ENCODE measurements at regions not wholly inside any gene's neighbourhood (a gene's known extent, or its start where the extent isn't known, plus 50 kb on each side); places are given as distances from the start of the nearest gene placed in this dataset.
"Not testable (repeated sequence)": the region's sequence is repeated elsewhere in the genome, so short reads cannot be mapped to it uniquely, and the experiment has no call there.

DNA sequence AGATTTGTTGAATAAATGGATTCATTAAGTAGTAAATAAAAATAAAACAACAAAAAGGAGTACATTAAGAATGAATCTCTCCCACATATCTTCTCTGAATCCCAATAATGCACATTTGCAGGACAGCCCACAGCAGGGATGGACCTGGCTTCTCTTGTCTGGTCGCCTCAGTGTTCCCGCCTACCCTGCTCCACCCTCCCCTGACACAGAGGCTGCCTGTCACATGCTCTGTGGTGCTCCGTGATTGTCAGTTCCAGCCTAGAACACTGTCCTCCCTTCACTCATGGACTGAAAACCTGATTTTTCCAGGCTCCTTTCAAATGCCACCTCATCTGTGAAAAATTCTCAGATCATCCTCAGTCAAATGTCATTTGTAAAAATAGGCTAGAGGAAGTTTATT, 94.5 kb upstream of the GPR12 start:
- Histone ChIP-seq H3K27ac (ENCODE audit: low read depth, low read length, poor library complexity, severe bottlenecking) (no peak overlapping the region), H3K27me3 (replicated peaks; ENCODE audit: insufficient read depth, low read depth, low read length, poor library complexity) (peaks cover 38% of the 10 kb centered on the region), H3K4me3 (ENCODE audit: low read depth, low read length, poor library complexity, severe bottlenecking) (no peak overlapping the region), H3K9me3 (ENCODE audit: low read depth, low read length, poor library complexity, severe bottlenecking) (no peaks in the 10 kb centered on the region), H3K36me3 (ENCODE audit: insufficient read depth, low read length, poor library complexity, severe bottlenecking) (no peaks in the 10 kb centered on the region), H3K4me1 (ENCODE audit: insufficient read depth, low read length, poor library complexity, severe bottlenecking) (no peaks in the 10 kb centered on the region)
- no peak for DNase-seq (ENCODE audit: low spot score)
- BruUV-seq (replicated peaks): no TSS peak
- POLR2A ChIA-PET (ENCODE audit: low non-redundant PET): no interaction called here
- intact Hi-C loops (cut with micrococcal nuclease; ENCODE audit: unreplicated experiment): no loop called here
- CTCF ChIA-PET: no interaction called here
- TF ChIP-seq, protein P1, sequence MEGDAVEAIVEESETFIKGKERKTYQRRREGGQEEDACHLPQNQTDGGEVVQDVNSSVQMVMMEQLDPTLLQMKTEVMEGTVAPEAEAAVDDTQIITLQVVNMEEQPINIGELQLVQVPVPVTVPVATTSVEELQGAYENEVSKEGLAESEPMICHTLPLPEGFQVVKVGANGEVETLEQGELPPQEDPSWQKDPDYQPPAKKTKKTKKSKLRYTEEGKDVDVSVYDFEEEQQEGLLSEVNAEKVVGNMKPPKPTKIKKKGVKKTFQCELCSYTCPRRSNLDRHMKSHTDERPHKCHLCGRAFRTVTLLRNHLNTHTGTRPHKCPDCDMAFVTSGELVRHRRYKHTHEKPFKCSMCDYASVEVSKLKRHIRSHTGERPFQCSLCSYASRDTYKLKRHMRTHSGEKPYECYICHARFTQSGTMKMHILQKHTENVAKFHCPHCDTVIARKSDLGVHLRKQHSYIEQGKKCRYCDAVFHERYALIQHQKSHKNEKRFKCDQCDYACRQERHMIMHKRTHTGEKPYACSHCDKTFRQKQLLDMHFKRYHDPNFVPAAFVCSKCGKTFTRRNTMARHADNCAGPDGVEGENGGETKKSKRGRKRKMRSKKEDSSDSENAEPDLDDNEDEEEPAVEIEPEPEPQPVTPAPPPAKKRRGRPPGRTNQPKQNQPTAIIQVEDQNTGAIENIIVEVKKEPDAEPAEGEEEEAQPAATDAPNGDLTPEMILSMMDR (conservative IDR thresholded peaks at IDR 0.05; ENCODE audit: low read depth, low read length): no peak
- TF ChIP-seq EZH2 (IDR thresholded peaks at IDR 0.05; ENCODE audit: borderline replicate concordance, low read depth, low read length, poor library complexity, severe bottlenecking): no peak

DNA sequence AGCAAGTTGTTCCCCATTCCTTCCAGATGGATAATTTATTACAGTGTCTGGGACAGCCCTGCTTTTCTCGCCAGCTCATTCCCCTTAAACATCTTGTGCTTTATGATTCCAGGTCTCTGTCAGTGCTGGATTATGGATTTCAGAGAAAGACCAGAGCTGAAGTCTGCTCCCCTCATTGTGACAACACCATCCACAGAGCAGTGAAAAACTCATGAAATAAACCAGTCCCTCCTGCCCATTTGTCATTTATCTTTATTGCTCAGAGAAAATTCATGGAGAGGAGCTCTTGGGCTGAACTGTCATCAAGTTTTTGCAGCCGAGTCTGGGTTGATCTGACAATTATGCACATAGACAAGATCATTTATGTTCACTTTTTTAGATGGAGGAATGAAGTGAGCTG, 92.7 kb upstream of the GPR12 start:
- no TSS peak for BruUV-seq (replicated peaks)
- Histone ChIP-seq H3K27me3 (replicated peaks; ENCODE audit: insufficient read depth, low read depth, low read length, poor library complexity) (peaks cover 49% of the 10 kb centered on the region), H3K27ac (ENCODE audit: low read depth, low read length, poor library complexity, severe bottlenecking) (no peak overlapping the region), H3K9me3 (ENCODE audit: low read depth, low read length, poor library complexity, severe bottlenecking) (no peaks in the 10 kb centered on the region), H3K4me3 (ENCODE audit: low read depth, low read length, poor library complexity, severe bottlenecking) (no peak overlapping the region), H3K4me1 (ENCODE audit: insufficient read depth, low read length, poor library complexity, severe bottlenecking) (no peaks in the 10 kb centered on the region), H3K36me3 (ENCODE audit: insufficient read depth, low read length, poor library complexity, severe bottlenecking) (no peaks in the 10 kb centered on the region)
- intact Hi-C loops (cut with micrococcal nuclease; ENCODE audit: unreplicated experiment): no loop called here
- ChIA-PET POLR2A (ENCODE audit: low non-redundant PET) (no interaction called here), CTCF (no interaction called here)
- no peak for TF ChIP-seq EZH2 (IDR thresholded peaks at IDR 0.05; ENCODE audit: borderline replicate concordance, low read depth, low read length, poor library complexity, severe bottlenecking)
- DNase-seq (ENCODE audit: low spot score): no peak

DNA sequence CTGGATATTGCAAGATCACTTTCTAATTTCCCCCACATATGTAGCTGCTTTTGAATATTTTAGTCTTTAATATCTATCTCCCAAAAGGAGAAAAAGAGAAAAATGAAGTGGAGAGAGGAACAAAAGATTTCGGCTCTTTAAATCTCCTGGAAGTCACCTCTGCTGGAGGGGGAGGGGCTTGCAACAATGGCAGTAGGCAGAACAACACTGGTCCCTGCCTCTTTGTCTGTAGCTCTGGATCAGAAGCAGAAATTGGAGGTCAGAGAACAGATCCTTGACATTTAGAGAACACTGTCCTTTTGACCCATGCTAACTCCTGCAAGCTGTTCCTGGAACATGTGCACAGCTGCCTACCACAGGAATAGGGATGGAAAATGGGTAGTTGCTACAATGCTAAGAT, 86.7 kb upstream of the GPR12 start:
- H3K27ac ChIP-seq (ENCODE audit: low read depth, low read length, poor library complexity, severe bottlenecking): no peak overlapping the region
- ChIA-PET POLR2A (ENCODE audit: low non-redundant PET) (no interaction called here), CTCF (no interaction called here)
- intact Hi-C loops (cut with micrococcal nuclease; ENCODE audit: unreplicated experiment): no loop called here
- no peak for DNase-seq (ENCODE audit: low spot score)
- no peaks in the 10 kb centered on the region for H3K36me3 ChIP-seq (ENCODE audit: insufficient read depth, low read length, poor library complexity, severe bottlenecking)
- no peaks in the 10 kb centered on the region for H3K9me3 ChIP-seq (ENCODE audit: low read depth, low read length, poor library complexity, severe bottlenecking)
- no peak overlapping the region for H3K4me3 ChIP-seq (ENCODE audit: low read depth, low read length, poor library complexity, severe bottlenecking)
- no TSS peak for BruUV-seq (replicated peaks)
- no peaks in the 10 kb centered on the region for H3K4me1 ChIP-seq (ENCODE audit: insufficient read depth, low read length, poor library complexity, severe bottlenecking)
- peaks cover 19% of the 10 kb centered on the region for H3K27me3 ChIP-seq (replicated peaks; ENCODE audit: insufficient read depth, low read depth, low read length, poor library complexity)
- no peak for TF ChIP-seq EZH2 (IDR thresholded peaks at IDR 0.05; ENCODE audit: borderline replicate concordance, low read depth, low read length, poor library complexity, severe bottlenecking)
- TF ChIP-seq, protein P1 (conservative IDR thresholded peaks at IDR 0.05; ENCODE audit: low read depth, low read length): no peak

DNA sequence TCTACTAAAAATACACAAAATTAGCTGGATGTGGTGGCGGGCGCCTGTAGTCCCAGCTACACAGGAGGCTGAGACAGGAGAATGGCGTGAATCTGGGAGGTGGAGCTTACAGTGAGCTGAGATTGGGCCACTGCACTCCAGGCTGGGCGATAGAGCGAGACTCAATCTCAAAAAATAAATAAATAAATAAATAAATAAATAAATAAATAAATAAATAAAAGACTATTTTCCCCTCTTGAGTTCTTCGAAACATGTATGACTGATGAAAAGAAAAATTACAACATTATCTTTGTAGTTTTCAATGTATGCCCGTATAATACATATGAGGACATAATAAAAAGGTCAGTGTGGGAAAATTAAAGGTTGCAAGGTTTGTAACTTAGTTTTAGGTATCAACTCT, 84.5 kb upstream of the GPR12 start:
- DNase-seq (ENCODE audit: low spot score); CTCF ChIA-PET; H3K4me3 ChIP-seq (ENCODE audit: low read depth, low read length, poor library complexity, severe bottlenecking); H3K4me1 ChIP-seq (ENCODE audit: insufficient read depth, low read length, poor library complexity, severe bottlenecking); H3K9me3 ChIP-seq (ENCODE audit: low read depth, low read length, poor library complexity, severe bottlenecking); H3K27ac ChIP-seq (ENCODE audit: low read depth, low read length, poor library complexity, severe bottlenecking); POLR2A ChIA-PET (ENCODE audit: low non-redundant PET); BruUV-seq (replicated peaks); intact Hi-C loops (cut with micrococcal nuclease; ENCODE audit: unreplicated experiment); H3K36me3 ChIP-seq (ENCODE audit: insufficient read depth, low read length, poor library complexity, severe bottlenecking): not testable (repeated sequence)
- H3K27me3 ChIP-seq (replicated peaks; ENCODE audit: insufficient read depth, low read depth, low read length, poor library complexity): peaks cover 16% of the 10 kb centered on the region
